A673 (cell line): ENCODE measurements at regions not wholly inside any gene's neighbourhood (a gene's known extent, or its start where the extent isn't known, plus 50 kb on each side); places are given as distances from the start of the nearest gene placed in this dataset.

Experiments
- CTCF ChIP-seq: fragments of 300-800, 200-600 bp; sonication (generic); conservative IDR thresholded peaks from 2 replicates; pipeline ENCODE4 v1.5.1; 2017; ENCODE audit warnings: low read depth, mild to moderate bottlenecking, antibody characterized with exemption, low read length, moderate library complexity, mixed read lengths
- EZH2 ChIP-seq: fragments of 200-600 bp; sonication (generic); IDR thresholded peaks from 2 replicates; pipeline ENCODE4 v1.6.1; 2017; ENCODE audit warnings: borderline replicate concordance, low read depth, mild to moderate bottlenecking, mixed read lengths, antibody characterized with exemption, low read length; ENCODE audit not compliant: poor library complexity, severe bottlenecking

- TF ChIP-seq CTCF (no peak), EZH2 (no peak)
These were observed 749.1 kb upstream of the SORCS1 start for GRCh38 chr10:107913317-107914294.
